HG03175 (cell line): ENCODE measurements at regions not wholly inside any gene's neighbourhood (a gene's known extent, or its start where the extent isn't known, plus 50 kb on each side); places are given as distances from the start of the nearest gene placed in this dataset.
"Not testable (repeated sequence)": the region's sequence is repeated elsewhere in the genome, so short reads cannot be mapped to it uniquely, and the experiment has no call there.

Experiments
- ATAC-seq: cut with Tn5 transposase; IDR thresholded peaks from one replicate; pipeline ENCODE4 v1.9.1; 2021; ENCODE audit warnings: mild to moderate bottlenecking, moderate library complexity; ENCODE audit not compliant: unreplicated experiment

DNA sequence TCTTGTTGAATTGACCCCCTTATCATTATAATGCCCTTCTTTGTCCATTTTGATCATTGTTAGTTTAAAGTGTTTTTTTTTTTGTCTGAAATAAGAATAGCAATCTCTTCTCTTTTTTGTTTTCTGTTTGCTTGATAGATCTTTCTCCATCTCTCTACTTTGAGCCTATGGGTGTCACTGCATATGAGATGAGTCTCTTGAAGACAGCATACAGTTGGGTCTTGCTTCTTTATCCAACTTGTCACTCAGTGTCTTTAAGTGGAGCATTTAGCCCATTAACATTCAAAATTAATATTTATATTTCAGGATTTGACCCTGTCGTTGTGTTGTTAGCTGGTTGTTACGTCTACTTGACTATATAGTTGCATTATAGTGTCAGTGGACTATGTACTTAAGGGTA, 135.4 kb downstream of the HMHB1 start:
- ATAC-seq, result no peak

DNA sequence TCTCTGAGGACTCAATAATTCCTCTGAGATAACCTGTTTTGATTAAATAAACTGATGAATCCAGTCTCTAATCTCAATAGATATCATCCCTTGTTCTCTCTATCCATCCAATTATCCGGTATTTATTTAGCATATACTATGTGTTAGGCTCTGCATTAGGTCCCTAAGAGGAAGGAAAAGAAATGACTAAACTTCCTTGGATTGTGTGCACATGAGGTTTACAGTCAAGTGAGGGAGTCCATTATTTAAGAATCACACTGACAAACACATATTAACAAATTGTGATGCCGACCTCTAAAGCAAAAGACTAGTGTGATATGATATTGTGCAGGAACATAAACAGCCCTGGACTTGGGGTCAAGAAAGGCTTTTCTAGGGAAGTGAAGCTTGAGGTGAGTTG, 140.8 kb downstream of the HMHB1 start:
- ATAC-seq, result no peak

DNA sequence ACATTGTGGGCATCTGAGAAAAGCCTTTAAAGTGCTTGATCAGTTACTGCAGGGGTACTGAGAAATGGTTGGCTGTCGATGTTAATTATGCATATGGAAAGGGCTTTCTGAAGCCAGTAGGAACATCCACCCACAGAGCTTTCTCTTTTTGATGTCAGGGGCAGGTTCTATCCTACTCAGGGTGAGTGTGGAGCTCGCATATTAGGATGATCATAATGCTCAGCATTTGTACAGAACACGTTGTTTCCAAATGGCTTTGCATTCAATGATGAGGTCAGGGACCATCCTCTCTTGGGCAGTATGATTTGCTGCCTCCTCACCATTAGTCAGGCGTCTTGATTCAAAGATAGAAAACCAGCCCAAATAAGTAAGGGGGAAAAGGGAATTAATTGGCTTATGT, 141.9 kb downstream of the HMHB1 start:
- ATAC-seq, result no peak

DNA sequence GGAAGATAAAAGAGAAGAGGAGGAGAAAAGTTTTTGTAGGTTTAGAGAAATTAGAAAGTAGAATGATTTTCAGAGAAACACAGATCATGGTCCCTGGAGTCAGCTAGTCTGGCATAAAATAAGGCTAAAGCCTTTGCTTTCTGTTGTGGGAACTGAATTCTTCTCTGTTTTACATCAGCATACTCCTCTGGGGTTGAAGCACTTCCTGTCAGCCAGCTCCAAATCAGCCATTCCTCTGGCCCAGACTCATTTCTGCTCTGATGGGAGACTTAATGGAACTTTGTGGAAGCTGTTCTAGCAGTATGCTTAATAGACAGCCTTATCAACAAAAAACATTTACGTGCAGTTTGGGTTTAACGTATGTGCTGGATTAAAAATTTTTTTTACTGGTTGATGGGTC, 143.2 kb downstream of the HMHB1 start:
- no peak for ATAC-seq

DNA sequence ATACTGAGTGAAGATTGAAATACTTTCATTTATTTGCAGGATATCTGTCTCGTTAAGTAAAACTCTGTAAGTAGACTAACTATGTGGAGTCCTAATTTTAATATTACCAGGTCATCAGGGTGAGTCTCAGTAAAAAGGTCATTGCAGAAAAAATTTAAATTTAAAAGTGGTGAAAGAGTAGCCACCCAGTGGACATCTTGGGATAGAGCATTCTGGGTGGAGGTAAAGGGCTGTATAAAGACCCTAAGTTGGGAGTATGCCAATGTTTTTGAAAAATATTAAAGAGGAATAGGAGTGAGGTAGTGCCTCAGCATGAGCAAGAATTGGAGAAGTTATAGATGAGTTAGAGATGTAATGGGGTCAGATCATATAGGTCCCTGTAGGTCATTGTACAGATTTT, 145.5 kb downstream of the HMHB1 start:
- no peak for ATAC-seq

DNA sequence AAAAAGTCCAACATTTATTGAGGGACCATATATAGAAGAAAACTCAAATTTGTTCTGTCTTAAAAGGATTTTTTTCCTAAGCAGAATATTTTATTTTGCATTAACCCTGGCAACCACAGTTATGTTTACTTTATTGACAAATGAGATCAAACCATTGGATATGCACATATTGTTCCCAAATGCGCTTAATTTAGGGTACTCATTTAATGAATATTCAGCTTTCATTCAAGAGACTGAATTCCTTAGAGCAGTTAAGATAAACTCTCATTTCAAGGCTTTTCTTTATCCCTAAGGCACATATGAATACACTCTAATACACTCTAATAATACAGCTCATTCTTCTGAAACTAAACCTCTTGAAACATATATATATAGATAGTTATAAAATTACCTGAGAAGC, 150.2 kb downstream of the HMHB1 start:
- no peak for ATAC-seq

DNA sequence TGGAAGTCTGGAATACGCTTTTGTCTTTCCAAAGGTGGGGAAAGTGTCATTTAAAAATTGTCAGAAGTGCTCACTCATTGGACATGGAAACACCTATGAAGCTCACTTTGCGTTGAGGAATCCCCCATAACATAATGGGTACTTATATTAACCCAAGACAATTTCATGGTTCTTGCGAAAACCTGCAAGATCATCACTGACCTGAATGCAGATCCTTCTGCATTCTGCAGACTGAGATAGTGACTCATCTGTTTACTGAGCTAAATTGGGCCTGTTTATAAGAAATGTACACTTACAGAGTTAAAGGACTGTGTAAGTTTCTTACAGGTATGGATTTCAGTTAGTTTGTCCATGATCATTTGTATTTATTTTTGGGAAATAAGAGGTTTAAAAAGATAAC, 153.0 kb downstream of the HMHB1 start:
- no peak for ATAC-seq

DNA sequence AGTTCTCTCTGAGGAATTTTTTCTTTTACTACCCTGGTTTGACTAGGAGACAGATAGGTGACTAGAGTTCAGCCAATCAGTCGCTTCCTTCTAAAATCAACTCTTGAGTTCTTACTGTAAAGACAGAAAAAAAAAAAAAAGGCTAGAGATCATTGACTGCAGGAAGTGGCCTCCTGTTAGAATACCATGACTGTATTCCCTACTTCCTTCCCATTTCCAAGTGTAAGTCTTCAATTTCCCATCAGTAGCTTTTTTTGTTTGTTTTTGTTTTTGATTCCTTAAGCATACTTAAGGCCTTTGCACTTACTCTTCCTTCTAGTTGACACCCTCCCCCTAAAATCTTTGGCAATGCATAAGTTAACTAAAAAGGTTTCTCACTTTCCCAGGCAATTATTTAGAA, 154.3 kb downstream of the HMHB1 start:
- ATAC-seq, result no peak

DNA sequence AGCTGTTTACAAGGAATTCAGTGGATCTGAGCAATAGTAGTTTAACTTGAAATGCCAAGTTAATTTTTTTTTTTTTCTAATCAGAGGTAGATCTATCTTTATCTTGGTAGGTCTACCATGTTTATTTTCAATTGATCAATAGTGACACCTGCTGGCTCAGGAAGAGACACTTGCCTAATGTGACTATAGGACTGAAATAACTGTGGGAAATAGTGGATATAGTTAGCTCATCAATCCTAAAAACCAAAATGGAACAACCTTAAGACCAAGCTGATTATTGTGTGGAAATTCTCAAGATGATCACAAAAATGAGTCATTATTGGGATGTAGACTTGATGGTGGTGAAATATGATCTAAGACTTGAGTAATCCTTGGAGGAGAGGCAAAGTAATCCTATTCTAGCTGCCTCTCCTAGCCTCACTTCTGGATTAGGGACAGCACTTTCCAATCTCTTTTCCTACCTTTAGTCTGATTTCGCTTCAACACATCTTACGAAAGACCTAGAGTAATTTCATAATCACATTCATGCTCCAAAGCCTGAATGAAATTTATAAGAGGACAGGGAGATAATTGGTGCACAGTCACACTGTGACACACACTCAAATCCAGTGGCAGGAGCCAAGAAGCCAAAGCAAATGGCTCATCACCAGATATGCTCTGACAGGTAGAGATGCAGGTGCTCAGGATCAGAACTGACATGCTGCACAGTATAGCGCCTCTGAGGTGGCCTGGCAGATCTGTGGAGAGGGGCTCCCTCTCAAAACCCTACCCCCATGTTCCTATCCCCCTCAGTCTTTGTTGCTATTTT, 156.3 kb downstream of the HMHB1 start:
- peak; percentile 63 for ATAC-seq

DNA sequence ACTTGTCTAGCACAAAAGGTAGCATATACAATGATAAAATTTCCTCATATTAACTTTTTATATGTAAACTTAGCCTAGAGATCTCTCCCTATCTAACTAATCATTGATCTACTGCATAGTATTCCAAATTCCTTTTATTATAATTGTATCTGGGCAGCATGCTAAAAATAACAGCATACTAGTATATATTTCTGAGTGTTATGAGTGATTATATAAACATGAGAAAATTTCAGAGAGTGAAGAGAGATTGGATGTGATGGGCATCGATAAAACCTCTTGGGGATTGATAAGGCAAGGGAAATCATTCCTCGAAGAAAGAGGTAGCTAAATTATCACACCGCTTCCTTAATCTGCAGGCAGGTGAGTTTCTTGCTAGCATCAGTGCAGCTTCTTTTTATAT, 158.2 kb downstream of the HMHB1 start:
- ATAC-seq, result no peak

DNA sequence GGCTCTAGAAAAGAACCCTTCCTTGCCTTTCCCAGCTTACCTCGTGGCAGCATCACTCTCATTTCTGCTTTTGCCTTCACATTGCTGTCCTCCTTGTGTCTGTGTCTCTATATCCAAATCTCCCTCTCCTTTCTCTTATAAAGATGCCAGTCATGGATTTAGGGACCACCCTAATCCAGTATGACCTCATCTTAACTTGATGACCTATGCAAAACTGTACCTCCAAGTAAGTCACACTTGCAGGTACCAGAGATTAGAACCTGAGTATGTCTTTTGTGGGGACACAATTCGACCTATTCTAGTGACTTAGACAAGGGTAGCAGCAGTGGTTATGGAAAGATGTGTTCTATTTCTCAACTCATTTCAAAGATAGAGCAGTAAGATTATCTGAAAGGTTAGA, 160.1 kb downstream of the HMHB1 start:
- ATAC-seq, result no peak

DNA sequence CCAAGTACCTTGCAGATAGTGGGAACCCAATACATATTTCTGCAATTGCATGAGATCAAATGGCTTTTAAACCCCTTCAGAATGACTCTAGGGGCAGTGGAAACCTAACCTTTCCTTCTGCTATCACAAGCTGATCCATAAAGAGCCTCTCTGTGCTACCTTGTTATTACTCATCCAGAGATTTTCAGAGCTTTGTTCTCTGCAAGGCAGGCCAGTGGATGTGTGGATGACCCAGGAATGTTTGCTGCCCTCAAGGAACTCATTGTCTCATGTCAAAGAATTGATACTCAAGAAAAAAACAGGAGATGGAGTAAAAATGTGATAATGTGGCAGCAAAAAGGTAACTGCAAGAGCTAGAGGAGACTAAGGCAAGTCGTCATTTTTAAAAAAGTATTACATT, 164.1 kb downstream of the HMHB1 start:
- ATAC-seq, result no peak

DNA sequence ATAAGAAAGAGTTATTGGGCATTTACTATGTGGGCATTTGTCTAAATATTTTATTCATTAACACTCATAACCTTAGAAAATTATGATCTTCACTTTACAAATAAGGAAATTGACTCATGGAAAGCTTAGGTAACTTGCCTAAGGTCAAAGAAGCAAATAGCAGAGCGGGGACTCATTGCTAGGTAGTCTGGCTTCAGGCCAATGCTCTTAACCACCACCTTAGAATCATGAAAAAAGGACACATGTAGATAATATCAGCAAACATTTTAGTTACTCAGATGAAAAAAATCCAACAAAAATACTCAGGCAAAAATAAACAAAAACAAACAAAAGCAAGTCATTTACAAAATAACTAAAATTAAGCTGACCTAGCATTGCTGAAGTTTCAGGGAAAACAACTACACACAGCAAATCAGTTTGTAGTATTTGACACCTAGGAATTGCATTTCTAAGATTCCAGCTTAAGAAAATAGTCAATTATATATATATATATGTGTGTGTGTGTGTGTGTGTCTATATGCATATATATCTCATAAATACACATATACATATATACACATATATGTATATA, 166.0 kb downstream of the HMHB1 start:
- ATAC-seq, result no peak

DNA sequence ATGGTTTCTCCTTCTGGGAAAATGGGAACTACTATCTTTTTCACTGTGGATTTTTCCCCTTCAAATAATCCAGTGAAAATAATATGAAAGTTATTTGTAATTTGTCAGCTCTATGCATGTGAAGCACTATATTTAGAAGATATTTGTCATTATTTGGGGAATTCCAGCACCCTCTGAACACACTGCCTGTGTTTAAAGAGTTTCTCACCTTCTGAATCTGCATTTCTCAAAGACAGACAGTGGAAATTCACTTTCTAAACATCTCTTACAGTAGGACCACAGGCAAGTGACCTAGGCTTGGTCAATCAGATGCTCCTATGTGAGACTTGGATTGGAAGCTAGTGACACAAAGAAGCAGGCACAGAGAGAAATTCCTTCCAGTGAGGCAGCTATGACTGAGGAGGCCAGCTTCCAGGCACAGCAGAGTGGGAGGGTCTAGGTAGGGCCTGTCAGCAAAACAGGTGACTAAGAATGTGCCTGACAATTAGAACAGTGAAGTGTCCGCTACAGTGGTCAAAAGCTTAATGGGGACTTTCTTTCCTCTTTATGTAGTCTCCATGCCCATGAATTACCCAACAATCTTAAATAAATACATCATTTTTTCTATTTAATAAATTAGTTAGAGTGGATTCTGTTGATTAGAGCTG, 167.2 kb downstream of the HMHB1 start:
- peak; percentile 57 for ATAC-seq

DNA sequence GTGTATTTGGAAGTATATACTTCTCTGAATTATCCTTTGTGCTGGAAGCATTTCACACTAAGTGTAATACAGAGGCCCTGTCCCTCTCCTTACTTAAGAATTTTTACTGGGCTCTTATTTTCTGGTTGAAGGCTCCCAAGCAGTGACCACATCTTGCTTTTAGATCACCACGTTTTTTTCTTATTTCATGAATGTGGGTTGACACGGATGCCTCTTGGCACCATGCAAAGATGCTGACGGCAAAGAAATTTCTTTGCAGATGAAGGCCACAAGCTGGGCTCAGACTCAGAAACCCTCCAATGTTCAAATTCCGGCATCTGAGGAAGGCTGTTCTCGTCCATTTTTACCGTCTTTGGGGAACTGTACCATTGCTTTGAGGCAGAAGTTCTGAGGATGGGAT, 168.5 kb downstream of the HMHB1 start:
- no peak for ATAC-seq

DNA sequence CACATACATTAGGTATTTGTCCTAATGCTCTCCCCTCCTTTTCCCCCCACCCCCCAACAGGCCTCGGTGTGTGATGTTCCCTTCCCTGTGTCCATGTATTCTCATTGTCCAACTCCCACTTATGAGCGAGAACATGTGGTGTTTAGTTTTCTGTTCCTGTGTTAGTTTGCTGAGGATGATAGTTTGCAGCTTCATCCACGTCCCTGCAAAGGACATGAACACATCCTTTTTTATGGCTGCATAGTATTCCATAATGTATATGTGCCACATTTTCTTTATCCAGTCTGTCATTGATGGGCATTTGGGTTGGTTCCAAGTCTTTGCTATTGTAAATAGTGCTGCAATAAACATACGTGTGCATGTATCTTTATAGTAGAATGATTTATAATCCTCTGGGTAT, 171.0 kb downstream of the HMHB1 start:
- not testable (repeated sequence) for ATAC-seq

DNA sequence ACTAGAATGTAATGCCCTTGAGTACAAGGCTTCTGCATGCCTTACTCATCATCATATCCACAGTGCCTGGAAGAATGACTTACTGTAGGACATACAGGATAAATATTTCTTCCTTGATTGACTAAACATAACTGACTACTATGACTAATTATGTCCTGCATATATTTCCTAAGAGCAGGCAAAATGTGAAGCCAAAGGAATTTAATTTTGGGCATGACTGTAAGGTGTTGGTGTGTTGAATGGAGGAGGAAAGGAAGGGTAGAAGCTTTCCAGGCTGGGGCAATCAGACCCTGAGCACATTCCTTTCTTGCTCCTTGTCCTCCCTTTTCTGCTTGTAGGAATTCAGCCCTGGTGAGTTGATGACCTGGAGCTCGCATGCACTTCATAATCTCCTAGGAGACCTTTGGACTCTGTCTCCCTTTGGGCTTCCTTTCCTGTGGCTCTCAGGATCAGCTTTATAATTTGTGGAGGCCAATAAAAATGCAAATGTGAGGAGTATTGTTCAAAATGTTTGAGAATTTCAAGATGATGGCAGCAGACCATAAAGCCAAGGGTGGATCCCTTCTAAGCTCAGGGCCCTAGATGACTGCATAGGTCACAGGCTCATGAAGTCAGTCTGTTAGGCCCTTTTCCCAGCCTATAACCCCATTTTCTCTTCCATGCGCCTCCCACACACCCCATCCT, 174.0 kb downstream of the HMHB1 start:
- no peak for ATAC-seq

DNA sequence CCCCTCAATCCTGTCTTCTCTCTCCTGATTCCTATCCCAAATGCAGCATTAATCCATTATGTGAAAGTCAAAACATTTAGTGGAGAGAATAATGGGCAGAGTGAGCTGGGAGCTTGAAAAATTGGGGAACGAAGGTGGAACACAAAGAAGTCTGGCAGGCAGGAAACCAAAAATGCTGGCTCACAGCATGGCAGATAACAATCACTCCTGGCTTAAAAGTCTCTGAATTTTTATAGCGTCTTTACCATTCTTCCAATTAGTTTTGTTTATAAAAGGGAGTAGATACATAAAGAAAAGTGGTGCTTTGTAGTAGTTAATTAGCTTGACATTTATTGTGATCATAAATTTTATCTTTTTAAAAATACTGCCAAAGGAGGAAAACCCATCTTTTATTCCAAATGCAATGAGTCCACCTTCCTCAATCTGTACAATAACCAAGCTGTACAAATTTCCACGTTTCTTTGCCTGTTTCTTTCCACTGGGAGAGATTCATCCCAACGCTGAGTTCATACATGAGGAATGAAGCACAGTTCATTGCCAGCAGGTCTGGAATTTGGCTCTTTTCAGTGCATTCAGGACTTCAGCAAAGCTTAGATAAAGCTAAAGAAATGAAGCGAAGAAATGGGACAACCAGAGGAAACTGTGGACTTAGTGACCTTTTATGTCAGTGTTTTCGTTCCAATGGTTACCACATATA, 174.7 kb downstream of the HMHB1 start:
- no peak for ATAC-seq

DNA sequence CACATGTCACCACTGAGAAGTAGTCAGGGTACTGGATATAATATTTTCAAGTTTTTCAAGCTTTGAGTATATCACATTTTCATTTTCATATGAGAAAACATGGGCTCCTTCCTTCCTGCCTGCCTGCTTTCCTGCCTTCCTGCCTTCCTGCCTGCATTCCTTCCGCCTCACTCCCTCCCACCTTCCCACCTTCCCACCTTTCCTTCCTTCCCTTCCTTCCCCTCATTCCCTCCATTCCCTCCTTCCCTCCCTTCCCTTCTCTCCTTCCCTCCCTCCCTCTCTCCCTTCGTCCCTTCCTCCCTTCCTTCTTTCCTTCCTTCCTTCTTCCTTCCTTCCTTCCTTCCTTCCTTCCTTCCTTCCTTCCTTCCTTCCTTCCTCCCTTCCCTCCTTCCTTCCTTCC, 175.3 kb downstream of the HMHB1 start:
- ATAC-seq, result no peak

DNA sequence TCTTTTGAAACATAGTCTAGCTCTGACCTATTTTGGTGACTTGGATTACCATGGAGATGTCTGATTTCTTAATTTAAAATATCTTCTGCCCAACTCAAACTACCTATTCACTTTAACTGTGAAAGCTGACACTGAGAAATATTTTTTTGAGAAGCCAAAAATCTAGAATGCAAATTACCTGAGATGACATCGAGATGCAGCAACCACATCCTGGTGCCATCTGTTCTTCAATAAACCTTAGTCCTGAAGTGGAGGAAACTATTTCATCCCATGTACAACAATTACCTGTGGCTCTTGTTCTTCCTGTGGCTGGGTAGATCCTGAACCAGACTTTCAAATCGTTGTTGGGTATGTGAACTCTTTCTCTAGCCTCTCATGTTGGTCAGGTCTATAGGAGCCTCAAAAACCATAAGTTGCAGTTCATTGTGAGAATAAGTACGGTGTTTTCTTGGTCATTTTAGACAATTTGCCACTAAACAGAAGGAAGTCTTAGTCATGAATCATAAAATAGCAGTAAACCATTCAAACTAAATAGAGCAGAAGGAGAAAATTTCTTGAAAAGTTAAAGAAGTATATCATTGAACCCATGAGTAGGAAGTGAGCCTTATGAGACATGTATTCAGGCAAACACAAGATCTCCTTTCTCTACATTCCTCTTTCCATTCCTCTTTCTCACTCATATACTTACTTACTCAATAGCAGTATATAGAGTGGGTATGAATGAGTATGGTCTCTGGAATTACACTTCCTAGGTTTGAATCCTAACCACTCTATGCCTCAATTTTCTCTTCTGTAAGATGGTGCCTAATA, 176.0 kb downstream of the HMHB1 start:
- peak; percentile 45 for ATAC-seq
